GM23248 (cell line): ENCODE measurements at regions not wholly inside any gene's neighbourhood (a gene's known extent, or its start where the extent isn't known, plus 50 kb on each side); places are given as distances from the start of the nearest gene placed in this dataset.

ENCODE experiments used
- EZH2 ChIP-seq: fragments of 200-600 bp; sonication (generic); IDR thresholded peaks from 2 replicates; pipeline ENCODE4 v1.6.1; 2018; ENCODE audit warnings: antibody characterized with exemption, mild to moderate bottlenecking; ENCODE audit not compliant: insufficient read depth, poor library complexity, severe bottlenecking
- EZH2phosphoT487 ChIP-seq: fragments of 200-600 bp; sonication (generic); IDR thresholded peaks from 2 replicates; pipeline ENCODE4 v1.6.1; 2018; ENCODE audit warnings: antibody characterized with exemption, moderate library complexity, mild to moderate bottlenecking, low read depth; ENCODE audit not compliant: insufficient read depth

GRCh38 chrX:115958687-115959359 is 211.7 kb upstream of the AGTR2 start:
- no peak for TF ChIP-seq EZH2
- TF ChIP-seq EZH2phosphoT487, result no peak
